Stromal cell of bone marrow (primary cell): ENCODE measurements at regions not wholly inside any gene's neighbourhood (a gene's known extent, or its start where the extent isn't known, plus 50 kb on each side); places are given as distances from the start of the nearest gene placed in this dataset.
"Not testable (repeated sequence)": the region's sequence is repeated elsewhere in the genome, so short reads cannot be mapped to it uniquely, and the experiment has no call there.

ENCODE experiments used
- DNase-seq: peaks from one replicate; pipeline ENCODE4 v3.0.0-alpha.2; 2012; ENCODE audit warnings: low read depth

GRCh38 chr17:5898406-5898805 is 171.8 kb upstream of the WSCD1 start:
- no peak for DNase-seq

- no peak for DNase-seq
Observed at GRCh38 chr17:5899496-5900195, 170.5 kb upstream of the WSCD1 start.

- no peak for DNase-seq
Observed at GRCh38 chr17:5901731-5902130, 168.4 kb upstream of the WSCD1 start.

- no peak for DNase-seq
Observed at GRCh38 chr17:5902181-5903140, 167.7 kb upstream of the WSCD1 start.

GRCh38 chr17:5911919-5912318 is 158.3 kb upstream of the WSCD1 start:
- no peak for DNase-seq

GRCh38 chr17:5913032-5913531 is 157.1 kb upstream of the WSCD1 start:
- DNase-seq: no peak

- no peak for DNase-seq
Observed at GRCh38 chr17:5913641-5914040, 156.5 kb upstream of the WSCD1 start.

- no peak for DNase-seq
Observed at GRCh38 chr17:5915337-5915736, 154.8 kb upstream of the WSCD1 start.

- DNase-seq: no peak
Observed at GRCh38 chr17:5919089-5919488, 151.1 kb upstream of the WSCD1 start.

- no peak for DNase-seq
Observed at GRCh38 chr17:5921512-5922282, 148.5 kb upstream of the WSCD1 start.

- DNase-seq: no peak
Observed at GRCh38 chr17:5922476-5922875, 147.7 kb upstream of the WSCD1 start.

GRCh38 chr17:5929721-5930120 is 140.5 kb upstream of the WSCD1 start:
- no peak for DNase-seq

GRCh38 chr17:5930555-5930954 is 139.6 kb upstream of the WSCD1 start:
- not testable (repeated sequence) for DNase-seq

GRCh38 chr17:5931616-5932015 is 138.6 kb upstream of the WSCD1 start:
- no peak for DNase-seq

- no peak for DNase-seq
Observed at GRCh38 chr17:5933430-5933829, 136.7 kb upstream of the WSCD1 start.

- DNase-seq: no peak
Observed at GRCh38 chr17:5941258-5941657, 128.9 kb upstream of the WSCD1 start.

GRCh38 chr17:5942687-5943086 is 127.5 kb upstream of the WSCD1 start:
- no peak for DNase-seq

- DNase-seq: no peak
Observed at GRCh38 chr17:5943232-5943631, 126.9 kb upstream of the WSCD1 start.

- DNase-seq: no peak
Observed at GRCh38 chr17:5943982-5944381, 126.2 kb upstream of the WSCD1 start.

GRCh38 chr17:5947701-5948180 is 122.4 kb upstream of the WSCD1 start:
- DNase-seq: no peak

GRCh38 chr17:5948811-5949210 is 121.4 kb upstream of the WSCD1 start:
- DNase-seq: no peak

- DNase-seq: no peak
Observed at GRCh38 chr17:5950878-5951277, 119.3 kb upstream of the WSCD1 start.
